ENCODE measurements at regions not wholly inside any gene's neighbourhood (a gene's known extent, or its start where the extent isn't known, plus 50 kb on each side); places are given as distances from the start of the nearest gene placed in this dataset.
"Not testable (repeated sequence)": the region's sequence is repeated elsewhere in the genome, so short reads cannot be mapped to it uniquely, and the experiment has no call there.

GRCh38 chr2:23027396-23027795 lies 357.6 kb upstream of the KLHL29 start:
- DNase-seq (ENCODE audit: low spot score) = no peak

GRCh38 chr2:23028106-23028505 lies 356.9 kb upstream of the KLHL29 start:
- DNase-seq (ENCODE audit: low spot score) = no peak

- DNase-seq (ENCODE audit: low spot score) = no peak
Observed at GRCh38 chr2:23029111-23029510, 355.9 kb upstream of the KLHL29 start.

- no peak for DNase-seq (ENCODE audit: low spot score)
Observed at GRCh38 chr2:23029951-23030350, 355.0 kb upstream of the KLHL29 start.

GRCh38 chr2:23034996-23035395 lies 350.0 kb upstream of the KLHL29 start:
- DNase-seq (ENCODE audit: low spot score) = no peak

GRCh38 chr2:23036629-23037028 lies 348.4 kb upstream of the KLHL29 start:
- no peak for DNase-seq (ENCODE audit: low spot score)

- no peak for DNase-seq (ENCODE audit: low spot score)
Observed at GRCh38 chr2:23037596-23037995, 347.4 kb upstream of the KLHL29 start.

GRCh38 chr2:23041443-23041842 lies 343.5 kb upstream of the KLHL29 start:
- no peak for DNase-seq (ENCODE audit: low spot score)

GRCh38 chr2:23042216-23042906 lies 342.6 kb upstream of the KLHL29 start:
- DNase-seq (ENCODE audit: low spot score) = no peak

GRCh38 chr2:23050388-23050787 lies 334.6 kb upstream of the KLHL29 start:
- no peak for DNase-seq (ENCODE audit: low spot score)

- no peak for DNase-seq (ENCODE audit: low spot score)
Observed at GRCh38 chr2:23053601-23054000, 331.4 kb upstream of the KLHL29 start.

- DNase-seq (ENCODE audit: low spot score) = no peak
Observed at GRCh38 chr2:23055251-23055650, 329.7 kb upstream of the KLHL29 start.

GRCh38 chr2:23056846-23057245 lies 328.1 kb upstream of the KLHL29 start:
- DNase-seq (ENCODE audit: low spot score) = not testable (repeated sequence)

- DNase-seq (ENCODE audit: low spot score) = no peak
Observed at GRCh38 chr2:23058435-23058834, 326.5 kb upstream of the KLHL29 start.

- no peak for DNase-seq (ENCODE audit: low spot score)
Observed at GRCh38 chr2:23065210-23065609, 319.8 kb upstream of the KLHL29 start.

- no peak for DNase-seq (ENCODE audit: low spot score)
Observed at GRCh38 chr2:23065936-23066335, 319.0 kb upstream of the KLHL29 start.

- no peak for DNase-seq (ENCODE audit: low spot score)
Observed at GRCh38 chr2:23066686-23067085, 318.3 kb upstream of the KLHL29 start.

- DNase-seq (ENCODE audit: low spot score) = no peak
Observed at GRCh38 chr2:23069156-23069555, 315.8 kb upstream of the KLHL29 start.

- DNase-seq (ENCODE audit: low spot score) = no peak
Observed at GRCh38 chr2:23069923-23070322, 315.1 kb upstream of the KLHL29 start.

GRCh38 chr2:23073056-23073455 lies 311.9 kb upstream of the KLHL29 start:
- no peak for DNase-seq (ENCODE audit: low spot score)

- DNase-seq (ENCODE audit: low spot score) = no peak
Observed at GRCh38 chr2:23073671-23074070, 311.3 kb upstream of the KLHL29 start.

- no peak for DNase-seq (ENCODE audit: low spot score)
Observed at GRCh38 chr2:23077596-23077995, 307.4 kb upstream of the KLHL29 start.

GRCh38 chr2:23078784-23079434 lies 306.1 kb upstream of the KLHL29 start:
- no peak for DNase-seq (ENCODE audit: low spot score)

- no peak for DNase-seq (ENCODE audit: low spot score)
Observed at GRCh38 chr2:23083966-23084365, 301.0 kb upstream of the KLHL29 start.
